ENCODE measurements at regions not wholly inside any gene's neighbourhood (a gene's known extent, or its start where the extent isn't known, plus 50 kb on each side); places are given as distances from the start of the nearest gene placed in this dataset.
A peak's percentile ranks its signal among the peaks of the same experiment; 100 is the strongest.
"Not testable (repeated sequence)": the region's sequence is repeated elsewhere in the genome, so short reads cannot be mapped to it uniquely, and the experiment has no call there.

DNA sequence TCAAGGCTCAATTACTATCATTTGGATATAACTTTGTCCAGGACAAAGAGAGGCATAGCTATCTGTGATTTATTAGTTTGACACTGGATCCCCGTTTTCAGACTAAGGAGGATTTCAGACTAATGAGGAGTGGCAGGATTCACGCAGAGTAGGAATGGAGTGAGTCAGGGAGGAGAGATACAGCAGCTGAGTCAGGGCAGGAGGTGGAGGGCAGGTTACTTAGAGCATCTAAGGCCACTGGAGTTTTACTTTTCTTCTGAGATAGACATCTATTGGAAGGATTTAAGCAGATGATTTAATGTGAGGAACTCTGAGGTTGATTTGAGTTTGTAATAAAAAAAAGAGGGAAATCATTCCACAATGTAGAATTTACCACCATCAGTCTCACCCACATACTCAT lies 110.6 kb downstream of the RPIA start:
- DNase-seq, result not testable (repeated sequence)

GRCh38 chr2:88807237-88807962 lies 115.9 kb downstream of the RPIA start:
- DNase-seq, result no peak

DNA sequence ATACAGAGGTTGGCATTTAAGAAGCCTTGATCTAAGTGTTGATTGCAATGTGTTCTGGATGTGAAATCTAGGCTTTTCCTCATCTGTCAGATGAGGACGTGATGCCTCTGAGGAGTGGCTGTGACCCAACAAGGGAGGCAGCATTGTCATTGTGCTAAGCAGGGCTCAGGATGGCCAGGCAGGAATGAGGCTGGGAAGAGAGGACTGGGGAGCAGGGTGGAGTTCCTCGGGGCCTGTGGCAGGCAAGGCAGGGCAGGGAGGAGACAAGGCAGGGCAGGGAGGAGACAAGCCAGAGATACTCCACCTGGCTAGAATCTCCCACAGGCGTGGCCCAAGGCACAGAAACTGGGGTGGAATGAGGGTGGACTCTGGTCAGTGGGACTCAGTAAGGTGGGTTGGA lies 116.6 kb downstream of the RPIA start:
- DNase-seq, result no peak

GRCh38 chr2:88808652-88809051 lies 117.2 kb downstream of the RPIA start:
- DNase-seq, result no peak

- DNase-seq, result no peak
Observed at GRCh38 chr2:88809216-88809615, 117.7 kb downstream of the RPIA start.

GRCh38 chr2:88810017-88810416 lies 118.5 kb downstream of the RPIA start:
- no peak for DNase-seq

DNA sequence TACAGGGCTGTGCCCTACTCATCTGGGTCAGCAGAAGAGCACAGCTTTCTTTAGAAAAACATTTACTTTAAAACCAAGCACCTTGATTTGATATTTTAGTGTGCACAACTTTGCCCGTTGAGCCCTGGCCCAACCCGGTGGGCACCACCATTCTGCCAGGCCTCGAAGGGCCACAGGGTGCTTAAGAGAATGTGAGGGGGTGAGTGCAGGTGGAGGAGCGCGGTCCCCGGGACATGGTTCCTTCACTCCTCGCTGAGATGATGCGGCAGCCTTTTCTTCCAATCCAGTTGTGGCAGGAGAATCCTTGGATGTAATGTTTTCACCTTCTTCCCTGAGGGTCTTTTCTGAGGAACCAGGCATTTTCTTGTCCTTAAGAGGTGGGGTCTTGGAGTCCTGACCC lies 119.0 kb downstream of the RPIA start:
- DNase-seq, result no peak

DNA sequence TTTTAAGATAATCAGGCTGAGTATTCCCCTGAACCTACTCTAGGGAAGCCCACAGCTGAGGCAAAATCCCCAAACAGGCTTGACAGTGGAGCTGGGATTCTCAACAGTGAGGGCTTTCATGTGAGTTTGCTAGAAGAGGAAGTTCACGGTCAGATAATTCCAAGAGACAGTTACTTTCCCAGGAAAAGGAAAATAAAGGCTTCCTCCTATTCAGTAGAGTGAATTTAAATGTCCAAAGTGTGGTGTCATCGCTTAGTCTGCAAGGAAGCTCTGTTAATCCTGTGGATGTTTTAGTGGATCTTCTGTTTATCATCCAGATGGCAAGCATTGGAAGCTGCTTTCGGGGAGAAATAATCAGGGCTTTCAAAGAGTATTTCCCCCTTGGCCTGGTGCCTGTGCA lies 119.8 kb downstream of the RPIA start:
- no peak for DNase-seq

- no peak for DNase-seq
Observed at GRCh38 chr2:88811681-88812080, 120.2 kb downstream of the RPIA start.

- DNase-seq, result no peak
Observed at GRCh38 chr2:88813612-88814011, 122.1 kb downstream of the RPIA start.

DNA sequence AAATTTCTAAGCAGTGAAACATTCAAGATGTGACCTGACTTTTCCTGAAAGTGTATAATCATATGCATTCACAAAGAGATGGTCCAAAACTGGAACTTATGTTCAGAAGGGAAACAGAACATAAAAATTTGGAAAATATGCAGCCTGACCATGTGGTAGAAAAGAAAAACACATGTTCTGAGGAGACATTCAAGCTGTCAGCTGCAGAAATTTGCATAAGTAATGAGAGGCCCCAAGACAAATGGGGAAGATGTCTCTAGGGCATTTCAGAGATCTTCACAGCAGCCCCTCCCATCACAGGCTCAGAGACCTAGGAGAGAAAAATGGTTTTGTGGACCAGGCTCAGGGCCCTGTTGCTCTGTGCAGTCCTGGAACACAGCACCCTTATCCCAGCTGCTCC lies 123.8 kb downstream of the RPIA start:
- DNase-seq, result no peak

GRCh38 chr2:88815697-88816096 lies 124.2 kb downstream of the RPIA start:
- DNase-seq, result no peak

DNA sequence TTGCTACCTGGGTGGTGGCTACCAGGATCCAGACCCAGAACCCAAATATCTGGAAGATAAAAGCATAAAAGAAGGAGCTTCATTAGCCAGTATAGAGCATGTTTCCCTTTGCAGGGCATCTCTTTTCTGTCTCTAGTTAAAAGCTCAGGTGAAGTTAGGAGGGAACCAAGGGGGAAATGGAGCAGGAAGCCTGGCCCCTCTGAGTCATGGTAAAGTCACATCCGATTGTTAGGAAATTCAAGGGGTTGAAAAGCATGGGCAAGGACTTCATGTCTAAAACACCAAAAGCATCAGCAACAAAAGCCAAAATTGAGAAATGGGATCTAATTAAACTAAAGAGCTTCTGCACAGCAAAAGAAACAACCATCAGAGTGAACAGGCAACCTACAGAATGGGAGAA lies 126.9 kb downstream of the RPIA start:
- no peak for DNase-seq

- DNase-seq, result no peak
Observed at GRCh38 chr2:88824951-88825350, 133.5 kb downstream of the RPIA start.

DNA sequence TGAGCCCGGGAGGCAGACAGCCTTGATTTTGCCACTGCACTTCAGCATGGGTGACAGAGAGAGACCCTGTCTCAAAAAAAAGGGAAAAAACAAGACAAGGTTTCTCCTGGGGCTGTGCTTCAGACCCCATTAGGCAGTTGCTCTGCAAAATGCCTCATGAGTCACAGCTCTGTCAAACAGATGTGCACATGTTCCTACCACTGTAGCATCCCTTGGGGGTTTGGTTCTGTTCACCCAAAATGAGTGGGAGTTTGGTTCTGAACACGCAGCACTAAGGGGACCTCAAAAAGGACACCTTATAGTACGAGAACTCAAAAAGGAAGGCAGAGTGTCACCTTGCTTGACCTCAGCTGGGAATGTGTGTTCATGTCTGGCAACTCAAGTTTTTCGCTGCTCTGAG lies 134.9 kb downstream of the RPIA start:
- no peak for DNase-seq

GRCh38 chr2:88827821-88828220 lies 136.3 kb downstream of the RPIA start:
- no peak for DNase-seq

- peak; percentile 5 to 13 for DNase-seq
Observed at GRCh38 chr2:88828397-88829137, 137.1 kb downstream of the RPIA start.

DNA sequence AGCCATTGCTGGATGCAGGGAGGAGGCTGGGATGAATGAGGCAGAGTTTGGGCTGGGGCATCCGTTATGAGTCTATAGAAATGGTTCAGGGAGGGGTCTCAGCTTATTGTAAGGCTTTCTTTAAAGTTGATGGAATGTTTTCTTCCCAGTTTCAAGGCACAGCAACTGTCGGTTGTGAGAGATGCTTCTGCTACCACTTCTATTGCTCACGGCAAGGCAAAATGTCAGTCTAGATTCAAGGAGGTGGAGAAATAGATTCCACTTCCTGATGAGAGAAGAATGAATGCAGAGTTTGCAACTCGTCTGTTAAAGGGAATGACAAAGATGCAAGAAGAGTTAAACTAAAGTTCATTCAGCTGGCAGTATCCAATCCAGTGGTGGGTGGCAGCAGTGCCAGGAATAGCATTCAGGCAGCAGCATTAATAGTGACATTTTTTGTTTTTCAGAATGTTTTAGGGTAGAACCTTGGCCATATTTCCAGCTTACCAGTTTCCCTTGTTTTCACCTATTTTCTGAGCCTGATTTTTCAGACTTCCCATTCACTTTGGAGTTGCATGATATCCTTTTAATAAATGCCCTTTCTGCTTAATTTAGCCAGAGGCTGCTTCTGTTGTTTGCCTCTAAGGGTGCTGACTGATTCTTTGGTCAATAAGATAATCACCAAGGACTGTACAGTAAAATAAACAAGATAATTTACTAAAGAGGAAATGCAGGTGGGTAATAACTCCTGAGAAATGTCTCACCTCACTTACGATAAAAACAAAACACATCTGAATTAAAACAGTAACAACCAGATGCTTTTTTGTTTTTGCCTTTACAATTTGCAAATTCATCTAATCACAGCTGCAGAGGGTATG lies 138.4 kb downstream of the RPIA start:
- no peak for DNase-seq

- no peak for DNase-seq
Observed at GRCh38 chr2:88831071-88831791, 139.8 kb downstream of the RPIA start.

DNA sequence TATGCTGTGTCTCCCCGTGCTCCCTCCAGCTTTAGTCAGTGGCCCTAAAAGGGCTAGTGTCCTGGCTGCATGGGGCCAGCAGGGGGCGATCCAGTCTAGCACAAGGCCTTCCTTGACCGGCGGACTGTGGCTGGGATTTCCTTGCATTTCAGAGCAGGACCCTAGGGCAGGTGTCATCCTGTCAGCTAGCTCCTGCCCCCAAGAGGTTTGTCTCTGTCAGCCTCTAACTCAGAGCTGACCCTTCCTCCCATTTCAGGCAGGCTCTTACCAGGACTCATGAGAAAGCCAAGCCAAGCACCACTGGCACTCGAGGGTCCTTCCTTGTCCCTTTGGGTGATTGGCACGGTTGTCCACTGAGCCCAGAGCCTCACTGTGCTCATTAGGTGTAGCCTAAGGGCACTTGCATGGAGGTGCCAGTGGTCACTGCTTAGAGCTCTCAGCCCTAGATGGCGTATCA lies 140.3 kb downstream of the RPIA start:
- DNase-seq, result peak; percentile 61 to 63

DNA sequence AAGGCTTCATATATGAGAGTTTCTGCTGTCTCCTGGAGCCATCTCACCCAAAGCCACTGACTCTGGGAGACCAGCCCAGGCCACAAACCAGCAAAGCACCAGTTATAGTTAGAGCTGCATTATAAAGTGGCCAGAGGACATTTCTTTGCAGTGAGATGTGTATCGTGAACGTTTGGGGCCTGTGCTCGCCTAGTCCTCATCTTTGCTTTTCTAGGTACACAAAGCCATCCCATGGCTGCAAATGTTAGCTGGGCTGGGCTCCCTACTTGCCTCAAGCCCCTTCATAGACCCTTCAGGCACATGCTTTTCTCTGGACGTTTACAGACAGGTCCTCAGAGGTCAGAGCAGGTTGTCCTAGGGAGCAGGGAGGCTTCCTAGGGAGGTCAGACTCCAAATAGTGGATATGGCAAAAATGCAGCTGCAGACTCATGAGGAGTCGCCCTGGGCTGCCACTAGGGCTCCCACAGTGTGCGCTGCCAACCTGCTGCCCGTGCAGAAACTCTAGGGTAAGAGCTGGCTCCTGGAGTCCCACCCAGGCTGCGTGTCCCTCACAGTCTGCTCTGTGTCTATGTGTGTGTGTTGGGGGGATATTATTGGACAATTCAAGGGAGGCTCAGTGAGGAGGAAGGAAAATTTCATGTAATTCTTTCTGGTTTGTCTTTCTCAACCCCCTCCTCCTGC lies 141.0 kb downstream of the RPIA start:
- no peak for DNase-seq

GRCh38 chr2:88832992-88833389 lies 141.5 kb downstream of the RPIA start:
- DNase-seq, result no peak
